ENCODE measurements at regions not wholly inside any gene's neighbourhood (a gene's known extent, or its start where the extent isn't known, plus 50 kb on each side); places are given as distances from the start of the nearest gene placed in this dataset.

DNA sequence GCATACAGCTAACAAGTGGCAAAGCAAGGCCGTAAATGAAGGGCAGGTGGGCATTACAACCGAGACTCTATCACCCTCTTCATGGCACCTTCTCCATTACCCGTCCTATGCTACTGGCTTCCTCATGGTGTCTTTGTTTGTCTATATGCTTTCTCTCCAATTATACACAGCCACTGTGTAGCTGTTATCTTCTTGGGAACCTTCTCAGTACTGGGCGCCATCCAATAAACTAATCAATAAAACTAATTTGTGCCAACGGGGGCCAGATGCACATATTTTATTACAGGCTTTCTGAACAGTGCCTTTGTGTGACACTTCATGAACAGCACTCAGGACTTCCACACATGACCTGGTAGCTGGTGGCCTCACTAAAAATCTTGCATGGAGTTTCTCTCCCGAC lies 149.8 kb upstream of the PCSK2 start:
- TF ChIP-seq, protein P1, sequence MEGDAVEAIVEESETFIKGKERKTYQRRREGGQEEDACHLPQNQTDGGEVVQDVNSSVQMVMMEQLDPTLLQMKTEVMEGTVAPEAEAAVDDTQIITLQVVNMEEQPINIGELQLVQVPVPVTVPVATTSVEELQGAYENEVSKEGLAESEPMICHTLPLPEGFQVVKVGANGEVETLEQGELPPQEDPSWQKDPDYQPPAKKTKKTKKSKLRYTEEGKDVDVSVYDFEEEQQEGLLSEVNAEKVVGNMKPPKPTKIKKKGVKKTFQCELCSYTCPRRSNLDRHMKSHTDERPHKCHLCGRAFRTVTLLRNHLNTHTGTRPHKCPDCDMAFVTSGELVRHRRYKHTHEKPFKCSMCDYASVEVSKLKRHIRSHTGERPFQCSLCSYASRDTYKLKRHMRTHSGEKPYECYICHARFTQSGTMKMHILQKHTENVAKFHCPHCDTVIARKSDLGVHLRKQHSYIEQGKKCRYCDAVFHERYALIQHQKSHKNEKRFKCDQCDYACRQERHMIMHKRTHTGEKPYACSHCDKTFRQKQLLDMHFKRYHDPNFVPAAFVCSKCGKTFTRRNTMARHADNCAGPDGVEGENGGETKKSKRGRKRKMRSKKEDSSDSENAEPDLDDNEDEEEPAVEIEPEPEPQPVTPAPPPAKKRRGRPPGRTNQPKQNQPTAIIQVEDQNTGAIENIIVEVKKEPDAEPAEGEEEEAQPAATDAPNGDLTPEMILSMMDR (conservative IDR thresholded peaks at IDR 0.05; ENCODE audit: low read length), result no peak
- H3K4me3 ChIP-seq (ENCODE audit: low read length), result no peak overlapping the region
- DNase-seq (ENCODE audit: low read depth), result no peak

GRCh38 chr20:17083738-17084137 lies 143.1 kb upstream of the PCSK2 start:
- TF ChIP-seq, protein P1 (conservative IDR thresholded peaks at IDR 0.05; ENCODE audit: low read length), result no peak
- H3K4me3 ChIP-seq (ENCODE audit: low read length), result no peak overlapping the region
- no peak for DNase-seq (ENCODE audit: low read depth)

DNA sequence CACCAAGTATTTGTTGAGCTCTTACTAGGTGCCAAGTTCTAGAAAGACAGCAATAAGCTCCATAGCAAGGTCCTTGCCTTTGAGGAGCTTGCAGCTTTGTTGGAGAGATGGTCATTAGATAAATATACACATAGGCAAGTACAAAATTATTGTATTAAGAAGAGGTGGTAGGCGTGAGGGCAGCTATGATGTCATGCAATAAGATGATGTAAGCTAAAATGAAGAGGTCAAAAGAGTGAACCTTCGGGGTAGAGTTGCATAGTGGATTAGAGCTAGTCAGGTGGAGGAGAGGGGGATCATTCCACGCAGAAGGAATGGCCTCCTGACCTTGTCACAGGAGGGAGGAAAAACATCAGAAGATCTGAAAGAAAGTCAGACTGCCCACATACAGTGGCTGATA lies 141.9 kb upstream of the PCSK2 start:
- H3K4me3 ChIP-seq (ENCODE audit: low read length), result no peak overlapping the region
- TF ChIP-seq, protein P1 (conservative IDR thresholded peaks at IDR 0.05; ENCODE audit: low read length), result no peak
- no peak for DNase-seq (ENCODE audit: low read depth)

DNA sequence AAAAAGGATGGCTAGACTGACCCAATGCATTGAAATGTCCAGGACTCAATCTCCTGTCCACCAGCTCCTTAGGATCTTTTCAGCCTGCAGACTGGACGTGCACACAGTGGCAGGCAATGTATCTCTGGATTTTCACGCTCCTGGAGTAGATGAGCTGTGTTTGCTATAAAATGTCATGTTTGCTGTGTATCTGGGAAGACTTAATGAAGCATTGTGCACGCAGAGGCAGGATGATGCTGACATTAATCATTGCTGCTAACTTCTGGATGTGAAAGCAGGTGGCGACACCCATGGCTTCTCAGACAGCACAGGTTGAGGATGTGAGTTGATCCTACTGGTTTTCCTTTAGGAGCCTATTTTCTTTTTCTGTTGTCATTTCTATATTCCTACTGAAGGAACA lies 133.1 kb upstream of the PCSK2 start:
- TF ChIP-seq, protein P1 (conservative IDR thresholded peaks at IDR 0.05; ENCODE audit: low read length), result no peak
- no peak overlapping the region for H3K4me3 ChIP-seq (ENCODE audit: low read length)
- no peak for DNase-seq (ENCODE audit: low read depth)

- TF ChIP-seq, protein P1 (conservative IDR thresholded peaks at IDR 0.05; ENCODE audit: low read length), result no peak
- DNase-seq (ENCODE audit: low read depth), result no peak
- H3K4me3 ChIP-seq (ENCODE audit: low read length), result no peak overlapping the region
Observed at GRCh38 chr20:17097603-17098002, 129.2 kb upstream of the PCSK2 start.

DNA sequence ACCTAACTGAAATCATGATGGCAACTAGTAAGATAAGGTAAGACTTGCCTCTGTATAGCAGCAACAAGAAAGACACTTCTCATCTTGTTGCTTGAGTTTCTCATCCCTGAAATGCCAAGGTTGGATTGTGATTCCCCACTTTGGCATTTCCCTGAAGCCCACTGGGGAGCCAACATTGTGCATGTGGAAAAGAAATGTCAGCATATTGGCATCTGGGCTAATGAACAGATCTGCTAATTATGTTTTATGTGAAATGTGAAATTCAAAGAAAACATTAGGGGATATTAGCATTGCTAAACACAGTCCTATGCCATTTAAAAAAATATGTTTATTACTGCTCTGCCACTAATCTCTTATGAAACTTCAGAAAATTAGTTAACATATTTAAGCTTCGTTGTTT lies 126.3 kb upstream of the PCSK2 start:
- no peak for DNase-seq (ENCODE audit: low read depth)
- no peak overlapping the region for H3K4me3 ChIP-seq (ENCODE audit: low read length)
- TF ChIP-seq, protein P1 (conservative IDR thresholded peaks at IDR 0.05; ENCODE audit: low read length), result no peak

GRCh38 chr20:17107127-17107526 lies 119.7 kb upstream of the PCSK2 start:
- TF ChIP-seq, protein P1 (conservative IDR thresholded peaks at IDR 0.05; ENCODE audit: low read length), result no peak
- H3K4me3 ChIP-seq (ENCODE audit: low read length), result no peak overlapping the region
- DNase-seq (ENCODE audit: low read depth), result no peak
